ENCODE measurements at regions not wholly inside any gene's neighbourhood (a gene's known extent, or its start where the extent isn't known, plus 50 kb on each side); places are given as distances from the start of the nearest gene placed in this dataset.
"Not testable (repeated sequence)": the region's sequence is repeated elsewhere in the genome, so short reads cannot be mapped to it uniquely, and the experiment has no call there.

GRCh38 chr5:21550916-21551315 lies 1302.2 kb downstream of the CDH12 start:
- TF ChIP-seq EZH2 (IDR thresholded peaks at IDR 0.05; ENCODE audit: borderline replicate concordance, low read depth, low read length, severe bottlenecking); CTCF (IDR thresholded peaks at IDR 0.05; ENCODE audit: borderline replicate concordance, extremely low read depth, low read length, poor library complexity, severe bottlenecking): not testable (repeated sequence)

Measured in DND-41 (cell line).